GM12878 (cell line): ENCODE measurements at regions not wholly inside any gene's neighbourhood (a gene's known extent, or its start where the extent isn't known, plus 50 kb on each side); places are given as distances from the start of the nearest gene placed in this dataset.

Source experiments
- ATAC-seq: fragments of 200-7000 bp; cut with Tn5 transposase; 3 replicates; pipeline ENCODE4 v1.9.1; 2020; ENCODE audit warnings: mild to moderate bottlenecking, moderate library complexity
- BruUV-seq: library from RNA; stranded (reverse); fragments of 400-500 nt; replicated peaks from 2 replicates; lab custom pipeline; 2021; lab: Mats Ljungman, UMichigan
- CTCF ChIA-PET: fragments of 300-600 bp; sonication (Branson Sonifier 250); formaldehyde crosslinking; extraction: SDS; loops from one replicate; lab custom pipeline; 2021; ENCODE audit warnings: inconsistent platforms; lab: Yijun Ruan, JAX
- POLR2A ChIA-PET: fragments of 350-600 bp; formaldehyde crosslinking; extraction: SDS; loops from one replicate; lab custom pipeline; 2021; ENCODE audit warnings: inconsistent platforms; lab: Charles Lee
- RAD21 ChIA-PET: fragments of 300-600 bp; sonication (Branson Sonifier 250); formaldehyde crosslinking; loops from one replicate; lab custom pipeline; 2023; ENCODE audit warnings: antibody characterized with exemption; ENCODE audit not compliant: unreplicated experiment; lab: Charles Lee
- SMC1A ChIA-PET: fragments of 300-600 bp; sonication (Branson Sonifier 250); formaldehyde crosslinking; loops from one replicate; lab custom pipeline; 2023; ENCODE audit not compliant: unreplicated experiment, uncharacterized antibody; lab: Charles Lee
- DNase-seq: peaks from one replicate; pipeline ENCODE4 v3.0.0-alpha.2; 2011; ENCODE audit warnings: low read depth, low spot score
- FAIRE-seq: peaks from 3 replicates; lab custom pipeline; 2011; peaks lifted over from hg19 to GRCh38; lab: Jason Lieb, UNC
- H2AFZ ChIP-seq: 2 replicates; pipeline ENCODE4 v1.6.0; 2011; ENCODE audit warnings: low read depth, low read length, control low read depth; ENCODE audit not compliant: control insufficient read depth
- H3K27ac ChIP-seq: 2 replicates; pipeline ENCODE4 v1.5.1; 2011; ENCODE audit warnings: control low read depth; ENCODE audit not compliant: control insufficient read depth, insufficient read depth
- H3K27me3 ChIP-seq, 2 experiments: replicated peaks in 1 of 2; 2 replicates each; pipeline versions ENCODE4 v1.6.0 to v1.6.1; 2011; ENCODE audit warnings: low read length in 1 of 2; ENCODE audit not compliant: control insufficient read depth in 2 of 2, insufficient read depth in 2 of 2
- H3K36me3 ChIP-seq, 2 experiments: 2 replicates each; pipeline ENCODE4 v1.5.1; 2011; ENCODE audit warnings: low read length in 1 of 2; ENCODE audit not compliant: control insufficient read depth in 2 of 2, insufficient read depth in 2 of 2
- H3K4me1 ChIP-seq: 2 replicates; pipeline ENCODE4 v1.6.1; 2011; ENCODE audit warnings: mild to moderate bottlenecking, low read length, moderate library complexity, mixed read lengths; ENCODE audit not compliant: control insufficient read depth, insufficient read depth
- H3K4me2 ChIP-seq: 2 replicates; pipeline ENCODE4 v1.6.0; 2011; ENCODE audit warnings: control low read depth; ENCODE audit not compliant: control insufficient read depth, insufficient read depth
- H3K4me3 ChIP-seq: fragments of 200-600 bp; sonication (generic); 2 replicates; pipeline ENCODE4 v1.5.1; 2016
- H3K79me2 ChIP-seq: 2 replicates; pipeline ENCODE4 v1.6.0; 2011; ENCODE audit warnings: low read length; ENCODE audit not compliant: control insufficient read depth, insufficient read depth
- H3K9ac ChIP-seq: 2 replicates; pipeline ENCODE4 v1.8.0; 2011; ENCODE audit warnings: low read length, control low read depth, mixed read lengths; ENCODE audit not compliant: control insufficient read depth, insufficient read depth
- H3K9me3 ChIP-seq: replicated peaks from 3 replicates; pipeline ENCODE4 v1.5.1; 2011; ENCODE audit warnings: mild to moderate bottlenecking, low read length; ENCODE audit not compliant: control insufficient read depth, insufficient read depth
- H4K20me1 ChIP-seq: 2 replicates; pipeline ENCODE4 v1.6.0; 2011; ENCODE audit not compliant: control insufficient read depth, insufficient read depth
- ATF7 ChIP-seq: fragments of 450-650 bp; IDR thresholded peaks from 2 replicates; pipeline ENCODE4 v1.6.1; 2016; ENCODE audit warnings: low read depth, mild to moderate bottlenecking
- BHLHE40 ChIP-seq, 2 experiments: fragments of 450-650 bp in 1 of 2; IDR thresholded peaks; 2 replicates each; pipeline ENCODE4 v1.6.1; 2011 to 2017; ENCODE audit warnings: low read depth in 2 of 2, borderline replicate concordance in 1 of 2, improper control_type of control experiment in 1 of 2, low read length in 1 of 2, mild to moderate bottlenecking in 1 of 2
- CTCF ChIP-seq, 3 experiments: IDR thresholded peaks in 2 of 3; conservative IDR thresholded peaks in 1 of 3; 2 replicates each; pipeline ENCODE4 v1.5.1; 2011; ENCODE audit warnings: low read depth in 3 of 3, low read length in 3 of 3, mild to moderate bottlenecking in 3 of 3, control low read depth in 2 of 3, moderate library complexity in 2 of 3, inconsistent platforms in 1 of 3, mixed read lengths in 1 of 3; ENCODE audit not compliant: control insufficient read depth in 2 of 3, insufficient read depth in 1 of 3; ENCODE audit errors: extremely low read depth in 1 of 3
- DPF2 ChIP-seq: fragments of 450-650 bp; IDR thresholded peaks from 2 replicates; pipeline ENCODE4 v1.6.1; 2017; ENCODE audit warnings: mild to moderate bottlenecking
- EP300 ChIP-seq, 2 experiments: fragments of 150-350 bp in 1 of 2; IDR thresholded peaks; 2 replicates each; pipeline ENCODE4 v1.6.1; 2011 to 2012; ENCODE audit warnings: low read depth in 2 of 2, low read length in 2 of 2, borderline replicate concordance in 1 of 2, improper control_type of control experiment in 1 of 2, inconsistent platforms in 1 of 2; ENCODE audit not compliant: control insufficient read depth in 1 of 2
- IKZF1 ChIP-seq: fragments of 450-650 bp; conservative IDR thresholded peaks from 2 replicates; pipeline ENCODE4 v1.6.1; 2017; ENCODE audit warnings: antibody characterized with exemption, mild to moderate bottlenecking
- IKZF2 ChIP-seq, 2 experiments: fragments of 450-650 bp; IDR thresholded peaks; 2 replicates each; pipeline ENCODE4 v1.6.1; 2017; ENCODE audit warnings: mild to moderate bottlenecking in 2 of 2, moderate library complexity in 2 of 2
- PBX3 ChIP-seq: IDR thresholded peaks from 2 replicates; pipeline ENCODE4 v1.6.1; 2011; ENCODE audit warnings: mild to moderate bottlenecking, low read depth, low read length, moderate library complexity; ENCODE audit not compliant: insufficient replicate concordance
- PKNOX1 ChIP-seq: fragments of 450-650 bp; IDR thresholded peaks from 2 replicates; pipeline ENCODE4 v1.6.1; 2016; ENCODE audit warnings: mild to moderate bottlenecking
- PRDM15 ChIP-seq: fragments of 450-650 bp; formaldehyde crosslinking; IDR thresholded peaks from 2 replicates; pipeline ENCODE4 v1.4.0; 2020; ENCODE audit warnings: mild to moderate bottlenecking, moderate library complexity
- SMAD5 ChIP-seq: IDR thresholded peaks from 2 replicates; pipeline ENCODE4 v1.6.1; 2016; ENCODE audit warnings: antibody characterized with exemption, low read depth
- SPI1 ChIP-seq: IDR thresholded peaks from 2 replicates; pipeline ENCODE4 v1.6.1; 2011; ENCODE audit warnings: low read depth, mild to moderate bottlenecking, low read length, moderate library complexity, borderline replicate concordance; ENCODE audit not compliant: insufficient read depth
- ZNF24 ChIP-seq: fragments of 450-650 bp; IDR thresholded peaks from 2 replicates; pipeline ENCODE4 v1.6.1; 2017; ENCODE audit warnings: antibody characterized with exemption, mild to moderate bottlenecking
- WGBS: methylation state at CpG from one replicate; pipeline ENCODE4 v1.1.6; 2016; ENCODE audit warnings: low lambda C conversion rate; ENCODE audit not compliant: insufficient replicate concordance, insufficient coverage; ENCODE audit errors: missing lambda C conversion rate; 5-methylcytosine and 5-hydroxymethylcytosine counted together
- in situ Hi-C: fragments of 300-500 bp; cut with MboI; formaldehyde crosslinking; loops from 9 replicates; pipeline ENCODE4 v1.14.3; 2018; ENCODE audit warnings: mixed read lengths
- intact Hi-C: fragments of 100-400 bp; cut with micrococcal nuclease; formaldehyde crosslinking; loops from one replicate; pipeline ENCODE4 v1.14.2; 2022; ENCODE audit not compliant: unreplicated experiment

- no peak overlapping the region for H3K4me3 ChIP-seq
- no peak overlapping the region for H3K9ac ChIP-seq
- H3K79me2 ChIP-seq: no peaks in the 10 kb centered on the region
- SMC1A ChIA-PET: no interaction called here
- H2AFZ ChIP-seq: no peak overlapping the region
- 0% methylated on average over 3 of the region's 3 CpGs for WGBS
- H4K20me1 ChIP-seq: no peaks in the 10 kb centered on the region
- H3K9me3 ChIP-seq: no peaks in the 10 kb centered on the region; the same call in 2 of the 3 replicates
- CTCF ChIA-PET: no interaction called here
- H3K4me1 ChIP-seq: no peaks in the 10 kb centered on the region
- H3K4me2 ChIP-seq: no peak overlapping the region
- H3K27ac ChIP-seq: no peak overlapping the region
- H3K36me3 ChIP-seq: no peaks in the 10 kb centered on the region
- FAIRE-seq (no peak), DNase-seq (no peak), ATAC-seq (no peak)
- H3K27me3 ChIP-seq: no peaks in the 10 kb centered on the region
- POLR2A ChIA-PET: no interaction called here
- BruUV-seq: no TSS peak
- in situ Hi-C loops (no loop called here), intact Hi-C loops (no loop called here)
- RAD21 ChIA-PET: no interaction called here
- TF ChIP-seq EP300 (IDR thresholded peaks at IDR 0.05; ENCODE audit: borderline replicate concordance in 1 of 2, control insufficient read depth in 1 of 2, low read depth in 2 of 2, low read length in 2 of 2) (no peak), ATF7 (no peak), IKZF1 (0 out of 2 replicates have a peak, but pooled peaks have one; percentile 20), ZNF24 (no peak), PKNOX1 (peak; percentile 64), PRDM15 (no peak), IKZF2 (IDR thresholded peaks at IDR 0.05) (peak; percentile 20; a peak in 2 of 4 replicates), PBX3 (peak; percentile 48), CTCF (IDR thresholded peaks at IDR 0.05 in 2 of 3, conservative IDR thresholded peaks at IDR 0.05 in 1 of 3; ENCODE audit: control insufficient read depth in 2 of 3, extremely low read depth in 1 of 3, insufficient read depth in 1 of 3, low read depth in 3 of 3, low read length in 3 of 3) (no peak), BHLHE40 (IDR thresholded peaks at IDR 0.05; ENCODE audit: borderline replicate concordance in 1 of 2, low read depth in 2 of 2, low read length in 1 of 2) (peak in 1 of 2 experiments; percentile 48; a peak in 1 of 4 replicates), SPI1 (peak; percentile 68), DPF2 (0 out of 2 replicates have a peak, but pooled peaks have one; percentile 35), SMAD5 (no peak)
Measured at GRCh38 chr4:188370777-188371176, 231.5 kb downstream of the TRIML1 start.
